NCI-H2196 (cell line): ENCODE measurements at regions not wholly inside any gene's neighbourhood (a gene's known extent, or its start where the extent isn't known, plus 50 kb on each side); places are given as distances from the start of the nearest gene placed in this dataset.
"Not testable (repeated sequence)": the region's sequence is repeated elsewhere in the genome, so short reads cannot be mapped to it uniquely, and the experiment has no call there.

ENCODE experiments used
- DNase-seq: peaks from one replicate; lab custom pipeline; 2025; ENCODE audit not compliant: unreplicated experiment; lab: John Stamatoyannopoulos, UW

DNA sequence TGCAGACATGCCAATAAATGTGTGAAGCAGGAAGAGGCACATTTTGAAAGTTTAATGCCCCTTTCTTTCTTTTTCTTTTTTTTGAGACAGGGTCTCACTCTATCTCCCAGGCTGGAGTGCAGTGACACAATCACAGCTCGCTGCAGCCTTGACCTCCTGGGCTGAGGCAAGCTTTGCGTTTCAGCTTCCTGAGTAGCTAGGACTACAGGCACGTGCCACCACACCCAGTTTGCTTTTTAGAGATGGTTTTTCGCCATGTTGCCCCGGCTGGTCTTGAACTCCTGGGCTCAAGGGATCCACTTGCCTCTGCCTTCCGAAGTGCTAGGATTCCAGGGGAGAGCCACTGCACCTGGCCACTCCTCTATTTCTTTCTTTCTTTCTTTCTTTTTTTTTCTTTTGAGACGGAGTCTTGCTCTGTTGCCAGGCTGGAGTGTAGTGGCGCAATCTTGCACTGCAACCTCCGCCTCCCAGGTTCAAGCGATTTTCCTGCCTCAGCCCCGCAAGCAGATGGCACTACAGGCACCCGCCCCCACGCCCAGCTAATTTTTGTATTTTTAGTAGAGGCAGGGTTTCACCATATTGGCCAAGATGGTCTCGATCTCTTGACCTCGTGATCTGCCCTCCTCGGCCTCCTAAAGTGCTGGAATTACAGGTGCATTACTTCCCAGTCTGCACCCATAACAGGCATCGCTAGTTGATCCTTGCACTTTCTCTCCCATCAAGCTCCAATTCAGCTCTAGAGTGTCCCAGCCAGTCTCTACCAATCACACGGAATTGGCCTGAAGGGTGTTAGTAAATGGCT lies 77.5 kb upstream of the RUNX3 start:
- DNase-seq, result not testable (repeated sequence)

DNA sequence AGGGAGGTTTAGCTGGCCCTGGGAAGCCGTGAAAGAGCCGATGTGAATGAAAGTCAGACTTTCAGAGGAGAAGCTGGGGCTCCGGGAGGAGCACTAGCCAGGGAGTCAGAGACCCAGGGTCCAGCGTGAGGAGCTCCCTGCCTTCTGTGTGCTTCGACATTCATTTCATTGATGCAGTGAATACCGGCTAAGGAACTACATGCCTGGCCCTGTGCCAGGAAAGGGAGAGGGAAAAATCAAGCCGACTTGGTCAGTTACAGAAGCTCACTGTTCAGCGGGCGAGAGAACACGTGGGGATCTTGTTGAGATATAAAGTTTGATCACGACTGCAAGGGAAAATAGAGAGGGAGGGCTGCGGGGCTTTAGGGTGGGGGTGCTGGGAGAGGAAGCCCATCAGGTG lies 76.7 kb upstream of the RUNX3 start:
- no peak for DNase-seq

DNA sequence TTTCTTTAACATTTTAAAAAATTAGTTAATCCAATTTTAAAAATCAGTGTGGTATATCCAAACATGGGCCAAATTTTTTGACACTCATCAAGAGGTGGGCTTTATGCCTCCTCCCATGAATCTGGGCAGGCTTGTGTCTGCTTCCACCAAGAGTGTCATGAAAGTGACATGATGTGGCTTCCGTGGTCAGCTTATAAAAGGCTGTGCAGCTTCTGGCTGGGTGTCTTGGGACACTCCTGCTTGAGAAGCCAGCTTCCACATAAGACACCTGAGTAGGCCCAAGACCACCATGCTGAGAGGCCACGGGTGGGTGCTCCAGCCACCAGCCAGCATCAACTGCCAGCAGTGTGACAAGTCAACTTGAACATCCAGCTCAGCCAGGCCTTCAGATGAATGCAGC lies 74.3 kb upstream of the RUNX3 start:
- no peak for DNase-seq

DNA sequence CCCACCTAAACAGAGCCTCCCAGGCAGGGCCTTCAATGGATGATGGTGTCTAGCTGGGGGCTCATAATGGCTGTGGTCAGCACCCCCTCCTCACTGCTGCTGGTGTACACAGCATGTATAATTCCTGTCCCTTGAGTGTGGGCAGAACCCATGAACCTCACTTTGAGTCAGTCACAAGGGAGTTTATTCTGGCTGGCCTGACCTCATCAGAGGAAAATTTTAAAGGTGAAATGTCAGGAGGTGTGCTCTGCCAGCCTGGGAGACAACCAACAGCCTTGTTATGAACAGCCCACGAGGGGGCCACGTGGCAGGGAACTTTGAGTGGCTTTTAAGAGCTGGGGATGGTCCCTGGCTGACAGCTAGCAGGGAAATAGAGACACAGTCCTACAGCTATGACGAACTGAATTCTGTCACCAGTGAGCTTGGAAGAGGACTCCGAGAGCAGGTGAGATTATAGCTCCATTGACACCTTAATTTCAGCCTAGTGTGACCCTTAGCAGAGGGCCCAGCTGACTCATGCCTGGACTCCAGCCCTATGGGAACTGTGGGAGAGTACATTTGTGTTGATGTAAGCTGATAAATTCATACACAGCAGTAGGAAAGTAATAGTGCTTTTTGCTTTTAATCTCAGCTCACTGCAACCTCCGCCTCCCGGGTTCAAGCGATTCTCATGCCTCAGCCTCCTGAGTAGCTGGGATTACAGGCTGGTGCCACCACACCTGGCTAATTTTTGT lies 73.5 kb upstream of the RUNX3 start:
- no peak for DNase-seq

DNA sequence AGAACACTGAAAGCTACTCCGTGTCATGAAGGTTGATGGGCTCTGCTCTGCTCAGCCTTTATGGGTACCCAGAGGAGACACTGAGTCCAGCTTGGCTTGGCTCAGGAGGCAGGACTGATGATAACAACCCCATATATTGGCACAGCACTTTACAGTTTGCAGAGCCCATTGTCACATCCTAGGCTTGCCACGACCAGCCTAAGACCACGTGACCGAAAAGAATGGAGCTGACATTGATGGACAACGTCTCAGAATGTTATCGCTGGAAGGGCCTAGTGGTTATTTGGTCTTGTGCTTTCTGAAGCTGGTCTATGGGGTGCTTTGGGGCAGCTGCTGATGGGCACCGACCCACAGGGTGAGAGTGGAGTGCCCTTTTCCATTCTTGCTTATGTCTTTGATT lies 72.9 kb upstream of the RUNX3 start:
- DNase-seq, result no peak

DNA sequence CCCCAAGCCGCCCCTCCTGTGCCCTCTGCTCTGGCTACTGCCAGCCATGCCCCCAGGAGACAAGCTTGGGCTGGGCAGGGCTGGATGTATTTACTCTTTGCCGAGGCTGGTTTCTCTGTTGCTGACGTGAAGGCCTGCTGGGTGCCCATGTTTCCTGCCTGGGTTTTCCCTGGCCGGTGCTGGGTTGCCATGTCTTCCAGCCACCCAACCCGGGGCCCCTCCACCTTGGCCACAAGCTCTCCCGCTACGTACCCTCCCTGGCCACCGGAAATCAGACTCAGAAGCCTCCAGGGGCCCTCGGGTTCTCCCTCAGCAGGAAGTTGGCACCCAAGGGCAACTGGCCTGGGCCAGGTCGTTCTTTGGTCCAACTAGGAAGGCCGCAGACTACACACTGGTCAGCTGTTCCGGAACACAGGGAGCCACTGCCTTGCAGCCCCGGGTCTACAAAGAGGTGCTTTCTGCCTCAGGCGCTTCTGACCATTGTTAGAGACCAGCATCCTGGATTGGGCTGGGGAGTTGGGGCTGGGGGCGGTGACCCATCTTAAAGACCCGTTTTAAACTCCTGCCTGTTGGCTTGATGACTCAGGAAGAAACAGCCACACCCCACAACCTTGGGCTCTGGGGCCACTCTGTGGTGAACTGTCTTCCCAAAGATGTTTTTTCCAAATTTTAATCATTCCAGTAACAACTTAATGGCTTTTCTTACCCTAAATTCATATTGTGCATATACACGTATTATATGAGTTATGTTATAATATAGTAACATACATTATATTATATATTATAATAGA lies 71.2 kb upstream of the RUNX3 start:
- DNase-seq, result no peak

DNA sequence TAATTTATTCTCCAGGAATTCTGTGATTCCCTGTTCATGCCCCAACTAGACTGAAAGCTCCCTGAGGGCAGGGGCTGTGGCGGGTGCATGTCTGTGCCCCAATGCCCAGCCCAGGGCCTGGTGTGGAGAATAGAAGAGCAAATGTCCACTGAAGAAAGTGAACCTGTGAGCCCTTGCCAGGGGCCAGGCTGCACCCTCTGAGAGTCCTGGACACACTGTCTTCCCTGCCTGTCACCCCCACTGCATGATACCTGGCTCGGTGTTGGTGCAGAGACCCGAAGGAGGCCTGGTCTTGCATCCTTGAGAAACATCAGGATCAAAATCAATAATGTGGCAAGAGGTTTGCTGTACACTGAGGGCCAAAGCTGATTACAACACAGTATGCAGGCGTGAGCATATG lies 69.8 kb upstream of the RUNX3 start:
- DNase-seq, result no peak

DNA sequence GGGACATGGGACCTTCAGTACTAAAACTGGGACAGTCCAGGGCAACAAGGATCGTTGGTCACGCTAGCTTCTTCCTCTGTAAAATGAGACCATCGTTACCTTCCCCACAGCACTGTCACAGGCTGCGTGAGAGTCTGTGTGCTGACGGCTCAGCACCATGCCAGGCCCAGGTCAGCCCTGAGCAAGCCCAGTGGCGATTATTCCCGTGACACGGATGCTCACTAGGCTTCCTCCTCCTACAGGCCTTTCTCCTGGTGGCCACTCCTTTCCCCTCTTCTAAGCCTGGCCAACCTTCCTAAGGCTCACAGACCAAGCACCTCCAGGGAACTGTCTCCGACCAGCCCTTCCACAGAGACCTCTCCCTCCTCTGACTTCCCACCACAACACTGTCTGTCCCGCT lies 69.3 kb upstream of the RUNX3 start:
- DNase-seq, result no peak

DNA sequence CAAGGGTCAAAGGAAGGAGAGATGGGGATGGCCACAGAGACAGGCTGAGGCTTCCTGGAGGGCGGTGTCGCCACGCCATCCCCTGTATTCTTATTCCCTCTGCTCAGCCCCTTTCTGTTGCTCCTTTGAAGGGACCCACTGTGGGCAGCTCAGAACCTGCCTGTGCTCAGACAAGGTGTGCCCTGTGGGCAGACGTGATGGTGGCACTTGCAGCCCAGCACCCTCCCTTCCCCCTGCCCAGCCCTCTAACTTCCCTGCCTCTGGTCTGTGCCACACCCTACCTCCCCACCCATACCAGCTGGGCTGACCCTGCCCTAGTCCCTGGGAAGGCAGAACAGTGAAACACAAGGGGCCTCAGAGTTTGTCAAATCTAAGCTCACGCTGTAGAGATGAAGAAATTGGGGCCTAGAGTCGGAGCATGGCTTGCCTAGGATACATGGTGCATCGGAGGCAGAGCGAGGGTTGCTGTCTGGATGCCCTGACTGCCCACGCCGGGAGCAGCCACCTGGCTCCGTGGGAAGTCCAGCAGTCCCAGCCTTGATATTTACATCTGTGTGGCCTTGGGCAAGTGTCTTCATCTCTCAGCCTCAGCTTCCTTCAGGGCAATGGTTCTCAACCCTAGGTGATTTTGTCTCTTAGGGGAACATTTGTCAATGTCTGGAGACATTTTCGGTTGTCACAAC lies 68.6 kb upstream of the RUNX3 start:
- no peak for DNase-seq

DNA sequence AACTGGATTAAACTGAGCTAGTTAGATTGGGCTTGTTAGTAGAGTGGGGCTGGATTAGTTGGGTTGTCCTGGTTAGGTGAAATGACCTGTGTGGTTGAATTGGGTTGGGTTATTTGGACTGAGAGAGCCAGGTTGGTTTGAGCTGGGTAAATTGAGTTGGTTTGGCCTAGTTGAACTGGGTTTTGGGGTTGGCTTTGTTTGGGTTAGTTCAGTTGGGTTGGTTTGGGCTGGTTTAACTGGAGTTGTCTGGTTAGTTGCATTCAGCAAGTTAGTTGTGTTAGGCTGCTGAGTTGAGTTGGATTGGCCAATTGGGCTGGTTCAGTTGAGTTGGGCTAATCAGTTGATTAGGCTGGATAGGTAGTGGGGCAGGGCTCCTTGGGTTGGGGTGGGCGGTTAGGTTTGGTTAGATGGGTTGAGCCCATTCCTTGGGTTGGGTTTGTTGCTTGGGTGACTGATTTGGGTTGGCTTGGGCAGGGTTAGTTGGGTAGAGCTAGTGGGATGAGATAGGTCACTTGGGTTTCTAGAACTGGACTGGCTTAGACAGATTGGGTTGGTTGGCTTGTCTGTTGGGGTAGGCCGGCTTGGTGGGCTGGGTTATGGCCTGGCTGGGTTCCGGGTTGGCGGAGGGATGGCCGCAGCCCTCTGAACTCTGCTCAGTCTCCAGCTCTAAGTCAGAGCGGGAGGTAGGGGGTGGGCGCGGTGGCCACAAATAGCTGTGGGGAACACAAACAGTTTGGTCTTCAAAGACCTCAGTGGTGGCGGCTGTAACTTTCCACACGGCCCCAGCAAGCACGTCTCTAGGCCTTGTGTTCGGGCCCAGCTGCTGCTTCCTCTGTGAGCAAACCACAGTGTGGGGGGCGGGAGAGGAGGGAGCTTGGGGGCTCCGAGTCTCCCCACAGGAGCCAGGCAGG lies 67.2 kb upstream of the RUNX3 start:
- no peak for DNase-seq

DNA sequence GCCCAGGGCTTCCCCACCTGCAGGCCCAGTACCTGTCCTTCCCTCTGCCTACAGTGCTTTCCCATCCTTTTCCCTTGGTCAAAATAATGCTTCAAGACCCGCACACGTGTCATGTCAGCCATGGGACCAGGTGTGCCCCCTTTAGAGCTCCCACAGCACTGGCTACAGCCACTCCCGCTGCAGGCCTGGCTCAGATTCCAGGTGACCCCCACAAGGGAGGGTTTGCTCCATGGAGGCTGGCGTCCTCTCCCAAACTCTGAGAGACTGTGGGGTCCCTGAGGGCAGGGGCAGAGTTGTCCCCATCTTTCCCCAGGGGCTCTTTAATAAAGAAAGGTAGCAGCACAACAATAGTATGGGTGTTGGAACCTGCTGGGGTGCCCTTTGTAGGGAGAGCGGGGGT lies 66.4 kb upstream of the RUNX3 start:
- no peak for DNase-seq

DNA sequence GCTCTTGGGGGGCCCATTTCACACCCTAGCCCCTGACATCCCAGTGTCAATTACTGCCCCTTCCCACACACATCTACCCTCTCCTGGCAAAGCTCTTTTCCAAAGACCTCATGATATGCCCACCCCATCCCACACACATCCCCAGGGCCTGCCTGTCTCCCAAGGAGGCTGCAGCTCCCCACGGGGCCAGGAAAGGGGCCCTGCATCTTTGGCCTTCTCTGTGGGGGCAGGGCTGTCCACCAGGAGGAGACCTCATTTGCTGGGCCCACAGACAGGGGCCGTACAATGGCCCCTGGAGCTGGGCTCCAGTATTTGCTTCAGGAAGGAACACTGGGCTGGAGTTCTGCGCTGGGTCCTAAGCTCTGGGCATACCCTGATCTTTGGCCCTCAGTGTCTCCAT lies 65.6 kb upstream of the RUNX3 start:
- no peak for DNase-seq

DNA sequence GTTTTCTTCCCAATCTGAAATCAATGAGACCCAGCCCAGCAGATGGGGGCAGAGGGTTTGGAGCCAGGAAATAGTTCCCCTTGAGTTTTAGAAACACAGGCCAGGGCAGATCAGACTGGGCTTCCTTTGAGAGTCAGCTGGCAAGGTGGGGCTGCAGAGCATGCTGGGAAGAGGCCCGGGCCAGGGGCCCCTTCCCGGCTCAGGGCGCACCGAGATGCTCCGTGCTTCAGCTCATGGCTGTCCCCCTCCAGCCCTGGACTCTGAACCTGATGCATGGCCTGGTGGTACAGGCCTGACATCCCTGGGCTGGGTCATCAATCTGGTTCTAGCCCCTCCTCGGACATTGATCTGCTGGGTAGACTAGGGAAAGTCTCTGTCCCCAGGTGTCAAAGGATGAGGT lies 65.1 kb upstream of the RUNX3 start:
- no peak for DNase-seq

DNA sequence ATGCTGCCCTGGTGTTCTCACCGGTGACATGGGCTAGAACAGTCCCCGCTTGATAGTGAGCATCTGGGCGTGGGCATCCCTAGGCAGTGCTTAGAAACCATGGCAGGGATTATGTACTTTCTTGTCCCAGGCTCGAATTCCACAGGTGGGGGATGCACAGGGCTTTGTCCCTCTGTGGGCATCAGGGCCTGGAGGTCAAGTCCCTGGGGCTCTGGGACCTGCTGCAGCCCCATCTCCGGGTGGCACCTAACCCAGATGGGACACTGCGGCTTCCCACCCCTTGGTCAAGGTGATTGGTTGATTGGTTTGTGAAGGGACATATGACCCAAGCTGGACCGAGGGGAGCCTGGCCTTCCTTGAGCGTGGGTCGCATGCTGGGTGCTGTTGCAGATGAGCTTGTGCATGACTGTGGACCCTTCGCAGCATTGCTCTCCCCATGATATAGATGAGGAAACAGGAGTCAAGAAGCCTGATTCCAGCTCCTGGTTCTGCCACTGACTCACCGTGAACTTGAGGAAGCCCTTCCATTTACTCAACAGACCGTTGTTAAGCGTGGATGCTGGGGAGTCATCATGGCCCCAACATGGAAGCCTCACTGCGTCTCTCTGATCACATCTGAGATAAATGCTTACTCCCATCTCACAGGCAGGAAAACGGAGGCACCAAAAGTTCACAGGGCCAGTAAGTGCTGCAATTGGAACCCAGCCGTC lies 64.0 kb upstream of the RUNX3 start:
- DNase-seq, result no peak

DNA sequence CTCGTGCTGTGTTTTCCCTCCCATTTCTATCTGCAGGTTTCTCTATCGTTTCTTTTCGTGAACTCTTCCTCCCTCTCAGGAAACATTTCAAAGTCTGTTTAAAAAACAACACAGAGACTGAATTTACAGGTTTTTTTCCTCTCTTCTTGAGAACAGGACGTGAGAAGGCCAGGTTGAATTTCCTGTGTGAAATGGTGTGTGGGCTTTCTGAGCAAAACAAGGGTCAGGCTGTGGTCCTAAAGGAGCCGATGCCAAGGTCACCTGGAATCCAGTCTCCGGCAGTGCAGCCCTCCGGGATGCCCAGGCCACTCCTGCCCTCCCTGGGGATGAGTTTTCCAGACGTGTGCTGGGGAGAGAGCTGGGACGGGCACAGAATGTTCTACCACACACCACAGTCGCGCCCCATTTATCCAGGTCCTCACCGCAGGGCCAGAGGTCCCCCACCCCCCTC lies 62.7 kb upstream of the RUNX3 start:
- no peak for DNase-seq

DNA sequence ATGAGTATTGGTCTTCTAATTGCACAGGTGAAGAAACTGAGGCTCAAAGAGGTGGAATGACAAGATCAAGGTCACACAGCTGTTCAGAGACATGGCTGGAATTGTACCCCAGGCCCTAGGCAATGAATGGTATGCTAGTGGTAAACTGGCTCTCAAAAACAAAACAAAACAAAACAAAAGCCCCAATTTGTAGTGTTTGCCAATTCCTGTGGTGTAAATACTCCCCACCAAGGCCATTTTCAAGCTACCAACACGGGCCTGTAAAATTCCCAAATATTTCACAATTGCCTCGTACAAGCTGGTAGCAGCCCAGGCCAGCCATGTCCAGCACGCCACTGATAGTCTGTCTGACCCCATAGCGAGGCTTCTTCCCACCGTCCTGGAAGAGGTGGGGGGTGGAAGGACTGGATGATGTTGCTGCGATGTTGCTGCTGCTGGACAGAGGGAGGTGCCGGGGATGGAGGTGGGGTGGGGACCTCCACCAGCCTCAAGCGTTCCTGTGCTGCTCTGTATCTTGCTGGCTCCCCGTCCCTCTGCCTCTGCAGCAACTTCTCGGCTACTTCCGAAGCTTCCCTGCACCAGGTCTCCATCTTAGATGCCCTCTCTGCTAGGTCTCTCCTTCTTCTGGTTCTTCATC lies 62.2 kb upstream of the RUNX3 start:
- no peak for DNase-seq

DNA sequence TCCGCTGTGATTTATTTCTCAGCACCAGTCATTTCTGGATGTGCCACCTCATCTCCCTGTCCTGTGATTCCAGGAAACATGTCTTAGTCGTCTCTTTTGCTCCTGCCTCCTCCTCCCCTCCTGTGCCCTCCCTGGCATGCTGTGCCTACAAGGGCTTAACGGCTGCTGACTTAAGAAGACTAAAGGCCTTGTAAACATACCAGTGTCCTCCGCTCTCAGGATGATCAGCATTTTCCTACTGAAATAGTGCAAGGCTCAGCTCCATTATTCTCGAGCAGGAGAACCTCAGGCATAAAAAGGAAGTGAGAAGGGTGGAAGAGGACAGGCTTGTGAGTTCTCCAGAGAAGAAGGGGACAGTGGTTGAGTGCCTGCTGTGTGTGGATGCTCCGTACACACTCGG lies 61.6 kb upstream of the RUNX3 start:
- no peak for DNase-seq

DNA sequence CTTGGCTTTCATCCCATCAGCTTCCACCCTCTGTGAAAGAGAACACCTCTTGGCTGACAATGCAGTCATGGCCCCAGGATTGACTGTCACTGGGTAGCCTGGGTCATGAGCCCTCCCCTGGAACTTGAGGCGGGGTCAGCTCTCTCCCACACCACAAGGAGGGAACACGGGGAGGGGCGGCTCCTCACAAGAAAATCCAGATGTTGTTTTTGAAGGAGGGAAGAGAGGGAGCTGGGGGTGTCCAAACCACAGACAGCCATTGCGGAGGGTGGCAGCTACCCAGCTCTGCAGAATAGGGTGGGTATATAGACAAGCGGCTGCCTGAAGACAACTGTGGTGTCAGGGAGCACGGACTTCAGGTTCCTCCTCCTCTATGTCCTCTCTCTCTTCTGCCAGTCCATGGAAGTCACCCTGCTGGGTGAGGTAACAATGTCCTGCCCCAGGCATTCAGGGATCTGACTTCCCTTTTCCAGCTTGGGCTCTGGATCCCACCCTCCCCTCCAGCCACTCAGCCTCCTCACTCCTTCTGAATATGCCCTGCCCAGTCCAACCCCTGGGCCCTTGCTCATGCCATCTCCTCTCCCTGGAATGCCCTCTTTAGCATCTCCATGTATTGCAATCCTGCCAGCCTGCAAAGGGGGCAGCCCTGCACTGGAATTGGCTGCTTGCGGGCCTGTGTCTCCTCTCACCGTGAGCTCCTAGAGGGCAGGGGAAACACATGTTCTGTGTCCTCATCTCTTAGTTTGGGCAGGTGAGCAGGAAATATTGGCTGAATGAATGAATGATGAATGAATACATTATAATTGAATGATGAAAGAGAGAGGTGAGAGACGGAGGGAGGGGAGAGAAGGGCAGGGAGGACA lies 60.9 kb upstream of the RUNX3 start:
- DNase-seq, result no peak
